Right lobe of liver (tissue), 4 donors: ENCODE measurements at regions not wholly inside any gene's neighbourhood (a gene's known extent, or its start where the extent isn't known, plus 50 kb on each side); places are given as distances from the start of the nearest gene placed in this dataset.

Experiments
- CTCF ChIP-seq, 4 donors: fragments of 200-600 bp in 3 of 4; fragments of 450-650 bp in 1 of 4; IDR thresholded peaks; one replicate each; pipeline versions ENCODE4 v1.5.1 to v1.8.0; 2016 to 2022; ENCODE audit warnings: antibody characterized with exemption in 4 of 4, mild to moderate bottlenecking in 2 of 4
- POLR2A ChIP-seq: fragments of 450-650 bp; IDR thresholded peaks from one replicate; pipeline ENCODE4 v1.6.1; 2017; ENCODE audit warnings: antibody characterized with exemption, mild to moderate bottlenecking
- donor health status: DM: no; HTN: no; CAD: no.
- donor health status: DM: no; HTN: no; CAD: no.
- donor health status: DM: no; HTN: yes; CAD: no.

- TF ChIP-seq CTCF (IDR thresholded peaks at IDR 0.05) (no peak), POLR2A (no peak)
Measured at GRCh38 chr10:20976891-20977290, 79.8 kb upstream of the NEBL start.
